ENCODE measurements at regions not wholly inside any gene's neighbourhood (a gene's known extent, or its start where the extent isn't known, plus 50 kb on each side); places are given as distances from the start of the nearest gene placed in this dataset.

DNA sequence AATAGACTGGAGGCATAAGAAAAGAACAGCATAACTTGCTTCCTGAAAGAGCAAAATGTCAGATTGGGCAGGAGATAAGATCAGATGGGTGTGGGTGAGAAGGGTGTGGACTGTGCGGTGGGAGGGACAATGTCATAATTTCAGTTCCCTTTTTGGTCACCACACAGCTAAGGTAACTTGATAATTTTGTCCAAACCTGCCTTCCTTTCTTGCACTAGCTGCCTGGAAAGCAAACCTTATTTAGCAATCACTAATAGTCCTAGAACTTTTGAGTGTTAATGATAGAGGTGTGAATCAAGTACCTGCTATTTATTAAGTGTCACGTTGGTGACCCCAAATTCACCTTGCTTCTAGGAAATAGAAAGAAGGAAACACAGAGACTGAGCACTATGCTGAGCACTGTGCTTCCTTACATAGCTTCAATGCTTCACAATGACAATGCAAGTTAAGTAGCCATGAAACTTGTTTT is 72.4 kb upstream of the SP4 start:
- TF ChIP-seq ZZZ3 (IDR thresholded peaks at IDR 0.05; ENCODE audit: control insufficient read depth, insufficient read length, low read depth) (no peak), JUNB (IDR thresholded peaks at IDR 0.05) (peak; percentile 80), POLR2A (IDR thresholded peaks at IDR 0.05; ENCODE audit: low read depth, low read length) (no peak), SP1 (IDR thresholded peaks at IDR 0.05; ENCODE audit: low read depth, low read length) (peak; percentile 70), EP300 (IDR thresholded peaks at IDR 0.05; ENCODE audit: borderline replicate concordance in 1 of 2, control insufficient read depth in 1 of 2, low read depth in 2 of 2, low read length in 2 of 2) (peak; percentile 92 to 98)
- TF ChIP-seq, protein P1, sequence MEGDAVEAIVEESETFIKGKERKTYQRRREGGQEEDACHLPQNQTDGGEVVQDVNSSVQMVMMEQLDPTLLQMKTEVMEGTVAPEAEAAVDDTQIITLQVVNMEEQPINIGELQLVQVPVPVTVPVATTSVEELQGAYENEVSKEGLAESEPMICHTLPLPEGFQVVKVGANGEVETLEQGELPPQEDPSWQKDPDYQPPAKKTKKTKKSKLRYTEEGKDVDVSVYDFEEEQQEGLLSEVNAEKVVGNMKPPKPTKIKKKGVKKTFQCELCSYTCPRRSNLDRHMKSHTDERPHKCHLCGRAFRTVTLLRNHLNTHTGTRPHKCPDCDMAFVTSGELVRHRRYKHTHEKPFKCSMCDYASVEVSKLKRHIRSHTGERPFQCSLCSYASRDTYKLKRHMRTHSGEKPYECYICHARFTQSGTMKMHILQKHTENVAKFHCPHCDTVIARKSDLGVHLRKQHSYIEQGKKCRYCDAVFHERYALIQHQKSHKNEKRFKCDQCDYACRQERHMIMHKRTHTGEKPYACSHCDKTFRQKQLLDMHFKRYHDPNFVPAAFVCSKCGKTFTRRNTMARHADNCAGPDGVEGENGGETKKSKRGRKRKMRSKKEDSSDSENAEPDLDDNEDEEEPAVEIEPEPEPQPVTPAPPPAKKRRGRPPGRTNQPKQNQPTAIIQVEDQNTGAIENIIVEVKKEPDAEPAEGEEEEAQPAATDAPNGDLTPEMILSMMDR (IDR thresholded peaks at IDR 0.05 in 2 of 3, conservative IDR thresholded peaks at IDR 0.05 in 1 of 3; ENCODE audit: control insufficient read depth in 2 of 3, extremely low read depth in 1 of 3, insufficient read depth in 1 of 3, low read depth in 3 of 3, low read length in 3 of 3) = no peak
